ENCODE measurements at regions not wholly inside any gene's neighbourhood (a gene's known extent, or its start where the extent isn't known, plus 50 kb on each side); places are given as distances from the start of the nearest gene placed in this dataset.

GRCh38 chr17:70369391-70369790, 200.1 kb downstream of the KCNJ2 start:
- TF ChIP-seq CTCF (optimal IDR thresholded peaks at IDR 0.05 in 1 of 3, IDR thresholded peaks at IDR 0.05 in 1 of 3, conservative IDR thresholded peaks at IDR 0.05 in 1 of 3; ENCODE audit: extremely low read depth in 1 of 3, insufficient read depth in 2 of 3, low read length in 3 of 3) (no peak), EZH2 (IDR thresholded peaks at IDR 0.05; ENCODE audit: low read length) (no peak)

Measured in keratinocyte (primary cell).